ENCODE measurements at regions not wholly inside any gene's neighbourhood (a gene's known extent, or its start where the extent isn't known, plus 50 kb on each side); places are given as distances from the start of the nearest gene placed in this dataset.

GRCh38 chr12:17169726-17170471, 563.9 kb upstream of the LMO3 start:
- intact Hi-C loops (cut with micrococcal nuclease) (no loop called here), in situ Hi-C loops (cut with MboI) (no loop called here)
- H3K9me3 ChIP-seq (replicated peaks; ENCODE audit: control insufficient read depth, insufficient read depth, low read depth, low read length): no peaks in the 10 kb centered on the region
- 1% methylated on average over 5 of the region's 5 CpGs for WGBS (ENCODE audit: insufficient coverage, low coverage, missing lambda C conversion rate)
- no TSS peak for BruUV-seq (replicated peaks)
- no peaks in the 10 kb centered on the region for H3K36me3 ChIP-seq (ENCODE audit: control insufficient read depth, insufficient read depth, low read length)
- ChIA-PET CTCF (ENCODE audit: low intra/inter-chr PET ratio) (no interaction called here), POLR2A (no interaction called here)
- no peak overlapping the region for H3K9ac ChIP-seq (ENCODE audit: insufficient read depth in 1 of 2, low read depth in 2 of 2, low read length in 2 of 2)
- ATAC-seq (no peak), FAIRE-seq (no peak), DNase-seq (ENCODE audit: extremely low read depth in 1 of 4, low spot score in 3 of 4) (no peak)
- H3K27ac ChIP-seq (ENCODE audit: extremely low read depth, low read depth, low read length): no peak overlapping the region
- H3K4me2 ChIP-seq (ENCODE audit: insufficient read depth, low read length): no peak overlapping the region
- H3K27me3 ChIP-seq (ENCODE audit: control insufficient read depth in 2 of 2, insufficient read depth in 2 of 2, low read length in 2 of 2): no peaks in the 10 kb centered on the region
- no peaks in the 10 kb centered on the region for H4K20me1 ChIP-seq (replicated peaks; ENCODE audit: control insufficient read depth, insufficient read depth, low read length)
- H3K79me2 ChIP-seq (ENCODE audit: control insufficient read depth, insufficient read depth, low read length): no peaks in the 10 kb centered on the region
- TF ChIP-seq ZNF79 (CRISPR knock-in tag; IDR thresholded peaks at IDR 0.05; ENCODE audit: low read depth): no peak
- H2AFZ ChIP-seq (ENCODE audit: low read depth, low read length): no peak overlapping the region
- H3K4me3 ChIP-seq: no peak overlapping the region
- no peaks in the 10 kb centered on the region for H3K4me1 ChIP-seq (replicated peaks in 1 of 2; ENCODE audit: control insufficient read depth in 2 of 2, insufficient read depth in 2 of 2, low read length in 2 of 2)
- no peaks in the 10 kb centered on the region for H3K9me1 ChIP-seq (ENCODE audit: control insufficient read depth, insufficient read depth, low read length)

GRCh38 chr12:17159506-17160300, 553.7 kb upstream of the LMO3 start:
- Histone ChIP-seq H3K4me3 (no peak overlapping the region), H3K27me3 (ENCODE audit: control insufficient read depth in 2 of 2, insufficient read depth in 2 of 2, low read length in 2 of 2) (no peaks in the 10 kb centered on the region), H3K27ac (ENCODE audit: extremely low read depth, low read depth, low read length) (no peak overlapping the region), H2AFZ (ENCODE audit: low read depth, low read length) (no peak overlapping the region), H3K79me2 (ENCODE audit: control insufficient read depth, insufficient read depth, low read length) (no peaks in the 10 kb centered on the region), H3K4me2 (ENCODE audit: insufficient read depth, low read length) (no peak overlapping the region), H3K9me3 (replicated peaks; ENCODE audit: control insufficient read depth, insufficient read depth, low read depth, low read length) (no peaks in the 10 kb centered on the region), H3K36me3 (ENCODE audit: control insufficient read depth, insufficient read depth, low read length) (no peaks in the 10 kb centered on the region), H3K9me1 (ENCODE audit: control insufficient read depth, insufficient read depth, low read length) (no peaks in the 10 kb centered on the region), H3K9ac (ENCODE audit: insufficient read depth in 1 of 2, low read depth in 2 of 2, low read length in 2 of 2) (no peak overlapping the region), H4K20me1 (replicated peaks; ENCODE audit: control insufficient read depth, insufficient read depth, low read length) (no peaks in the 10 kb centered on the region), H3K4me1 (replicated peaks in 1 of 2; ENCODE audit: control insufficient read depth in 2 of 2, insufficient read depth in 2 of 2, low read length in 2 of 2) (no peaks in the 10 kb centered on the region)
- intact Hi-C loops (cut with micrococcal nuclease): no loop called here
- POLR2A ChIA-PET: no interaction called here
- CTCF ChIA-PET (ENCODE audit: low intra/inter-chr PET ratio): no interaction called here
- under 1% methylated on average over 12 of the region's 12 CpGs for WGBS (ENCODE audit: insufficient coverage, low coverage, missing lambda C conversion rate)
- in situ Hi-C loops (cut with MboI): no loop called here
- no peak for FAIRE-seq
- ATAC-seq: no peak
- no peak for DNase-seq (ENCODE audit: extremely low read depth in 1 of 4, low spot score in 3 of 4)
- no TSS peak for BruUV-seq (replicated peaks)
- TF ChIP-seq ATF4 (CRISPR knock-in tag; IDR thresholded peaks at IDR 0.05) (no peak), RBM39 (optimal IDR thresholded peaks at IDR 0.05; ENCODE audit: low read depth, low read length) (no peak), PRDM10 (IDR thresholded peaks at IDR 0.05; ENCODE audit: partially characterized antibody) (no peak), C11orf30 (IDR thresholded peaks at IDR 0.05; ENCODE audit: low read depth) (no peak), TSC22D4 (tag; IDR thresholded peaks at IDR 0.05) (no peak), SIRT6 (IDR thresholded peaks at IDR 0.05; ENCODE audit: low read depth, low read length) (no peak), PCBP2 (IDR thresholded peaks at IDR 0.05; ENCODE audit: low read depth, low read length, poor library complexity, severe bottlenecking) (no peak), CBX5 (IDR thresholded peaks at IDR 0.05; ENCODE audit: borderline replicate concordance, low read depth) (no peak), EP300 (IDR thresholded peaks at IDR 0.05; ENCODE audit: low read length) (no peak), GTF2F1 (IDR thresholded peaks at IDR 0.05; ENCODE audit: low read depth, low read length) (no peak)

All from K562 (cell line).